GM10248 (cell line): ENCODE measurements at regions not wholly inside any gene's neighbourhood (a gene's known extent, or its start where the extent isn't known, plus 50 kb on each side); places are given as distances from the start of the nearest gene placed in this dataset.
A peak's percentile ranks its signal among the peaks of the same experiment; 100 is the strongest.

Experiments used
- CTCF ChIA-PET: fragments of 300-600 bp; sonication (Branson Sonifier 250); formaldehyde crosslinking; extraction: SDS; loops from one replicate; lab custom pipeline; 2021; ENCODE audit warnings: antibody characterized with exemption; lab: Yijun Ruan, JAX
- POLR2A ChIA-PET: fragments of 350-650 bp; sonication (Branson Sonifier 250); formaldehyde crosslinking; extraction: SDS; loops from one replicate; lab custom pipeline; 2020; ENCODE audit warnings: antibody characterized with exemption; lab: Yijun Ruan, JAX
- DNase-seq: peaks from one replicate; pipeline ENCODE4 v3.0.0; 2012; ENCODE audit errors: extremely low spot score
- CTCF ChIP-seq: IDR thresholded peaks from 2 replicates; pipeline ENCODE4 v1.5.1; 2012; ENCODE audit warnings: mild to moderate bottlenecking, low read depth; ENCODE audit errors: extremely low read depth, missing control alignments, control extremely low read depth

GRCh38 chr12:16891673-16892072, 285.7 kb upstream of the LMO3 start:
- DNase-seq = no peak
- TF ChIP-seq CTCF = no peak
- CTCF ChIA-PET = no interaction called here
- POLR2A ChIA-PET = no interaction called here

- DNase-seq = no peak
- no peak for TF ChIP-seq CTCF
- POLR2A ChIA-PET = no interaction called here
- CTCF ChIA-PET = no interaction called here
Measured at GRCh38 chr12:16884819-16885218, 278.9 kb upstream of the LMO3 start.

GRCh38 chr12:16884056-16884455, 278.1 kb upstream of the LMO3 start:
- TF ChIP-seq CTCF = no peak
- DNase-seq = peak; percentile 41
- CTCF ChIA-PET = no interaction called here
- POLR2A ChIA-PET = no interaction called here

GRCh38 chr12:16881986-16882570, 276.1 kb upstream of the LMO3 start:
- ChIA-PET POLR2A (no interaction called here), CTCF (interaction anchor here (0.9 to 1.6 kb wide), 3 partner anchors 10 to 24 kb away, joined by 3 read pairs; no protein-coding TSS in a partner anchor)
- TF ChIP-seq CTCF = no peak
- DNase-seq = no peak

GRCh38 chr12:16880864-16881285, 274.9 kb upstream of the LMO3 start:
- ChIA-PET CTCF (interaction anchor here (0.9 to 2.1 kb wide), 2 partner anchors 18 to 59 kb away, joined by 3 to 5 read pairs; no protein-coding TSS in a partner anchor), POLR2A (no interaction called here)
- TF ChIP-seq CTCF = no peak
- no peak for DNase-seq

GRCh38 chr12:16870845-16871244, 264.9 kb upstream of the LMO3 start:
- no peak for TF ChIP-seq CTCF
- DNase-seq = no peak
- CTCF ChIA-PET = no interaction called here
- POLR2A ChIA-PET = no interaction called here
